GM23338 (cell line): ENCODE measurements at regions not wholly inside any gene's neighbourhood (a gene's known extent, or its start where the extent isn't known, plus 50 kb on each side); places are given as distances from the start of the nearest gene placed in this dataset.

Source experiments
- ATAC-seq: fragments of 200-7000 bp; cut with Tn5 transposase; 3 replicates; pipeline ENCODE4 v1.9.1; 2020
- DNase-seq: peaks from one replicate; pipeline ENCODE4 v3.0.0-alpha.2; 2015; ENCODE audit warnings: low spot score
- H2AFZ ChIP-seq: fragments of 200-600 bp; sonication (generic); 2 replicates; pipeline ENCODE4 v1.8.0; 2016; ENCODE audit warnings: antibody characterized with exemption, mild to moderate bottlenecking, moderate library complexity
- H3F3A ChIP-seq: fragments of 200-600 bp; sonication (generic); replicated peaks from 2 replicates; pipeline ENCODE4 v1.8.0; 2017; ENCODE audit warnings: antibody characterized with exemption, mixed run types, low read depth
- H3K27ac ChIP-seq: fragments of 200-600 bp; sonication (generic); 2 replicates; pipeline ENCODE4 v1.6.1; 2016; ENCODE audit warnings: low read depth
- H3K27me3 ChIP-seq: fragments of 200-600 bp; sonication (generic); 2 replicates; pipeline ENCODE4 v1.8.0; 2016; ENCODE audit warnings: mild to moderate bottlenecking, mixed run types, moderate library complexity; ENCODE audit not compliant: insufficient read depth
- H3K36me3 ChIP-seq: fragments of 200-600 bp; sonication (generic); 2 replicates; pipeline ENCODE4 v1.8.0; 2016; ENCODE audit warnings: mild to moderate bottlenecking; ENCODE audit not compliant: insufficient read depth
- H3K4me1 ChIP-seq: fragments of 200-600 bp; sonication (generic); 2 replicates; pipeline ENCODE4 v1.8.0; 2016; ENCODE audit warnings: mild to moderate bottlenecking, moderate library complexity; ENCODE audit not compliant: insufficient read depth
- H3K4me2 ChIP-seq: fragments of 200-600 bp; sonication (generic); 2 replicates; pipeline ENCODE4 v1.7.1; 2017; ENCODE audit warnings: mixed run types
- H3K4me3 ChIP-seq: fragments of 200-600 bp; sonication (generic); 2 replicates; pipeline ENCODE4 v1.6.1; 2016; ENCODE audit warnings: mixed run types
- H3K79me2 ChIP-seq: fragments of 200-600 bp; sonication (generic); replicated peaks from 2 replicates; pipeline ENCODE4 v1.8.0; 2017; ENCODE audit warnings: mild to moderate bottlenecking; ENCODE audit not compliant: insufficient read depth
- H3K9me2 ChIP-seq: fragments of 200-600 bp; sonication (generic); 2 replicates; pipeline ENCODE4 v1.8.0; 2017; ENCODE audit not compliant: insufficient read depth
- H4K20me1 ChIP-seq: fragments of 200-600 bp; sonication (generic); replicated peaks from 2 replicates; pipeline ENCODE4 v1.8.0; 2017; ENCODE audit warnings: mild to moderate bottlenecking; ENCODE audit not compliant: insufficient read depth
- H3K27ac Mint-ChIP-seq: 2 replicates; pipeline ENCODE4 v1.8.0; 2020; ENCODE audit warnings: inconsistent platforms, mild to moderate bottlenecking, moderate library complexity, mixed read lengths
- H3K27me3 Mint-ChIP-seq: 3 replicates; pipeline ENCODE4 v1.8.0; 2022; ENCODE audit warnings: low read depth, mild to moderate bottlenecking, moderate library complexity, mixed read lengths, inconsistent platforms; ENCODE audit not compliant: insufficient read depth, poor library complexity
- H3K36me3 Mint-ChIP-seq: 3 replicates; pipeline ENCODE4 v1.8.0; 2021; ENCODE audit warnings: low read depth, mild to moderate bottlenecking, inconsistent platforms, moderate library complexity, mixed read lengths
- H3K4me1 Mint-ChIP-seq: 3 replicates; pipeline ENCODE4 v1.8.0; 2020; ENCODE audit warnings: mild to moderate bottlenecking, inconsistent platforms, mixed read lengths
- H3K4me3 Mint-ChIP-seq: 3 replicates; pipeline ENCODE4 v1.8.0; 2021; ENCODE audit warnings: moderate library complexity, mild to moderate bottlenecking, inconsistent platforms, mixed read lengths
- H3K9me3 Mint-ChIP-seq: 3 replicates; pipeline ENCODE4 v1.8.0; 2020; ENCODE audit warnings: moderate library complexity, mild to moderate bottlenecking, inconsistent platforms, mixed read lengths
- ZNF331 ChIP-seq: fragments of 250-450 bp; sonication (Bioruptor Pico); IDR thresholded peaks from 2 replicates; pipeline ENCODE4 v1.5.0; 2020; ENCODE audit warnings: low read depth, mild to moderate bottlenecking, moderate library complexity
- TF ChIP-seq, protein P1 (sequence below): fragments of 250-450 bp; sonication (Bioruptor Pico); IDR thresholded peaks from 2 replicates; pipeline ENCODE4 v1.5.0; 2020; ENCODE audit warnings: mild to moderate bottlenecking, moderate library complexity
- TF ChIP-seq, protein P2 (sequence below), 2 experiments: fragments of 200-600 bp in 1 of 2; sonication (generic) in 1 of 2; conservative IDR thresholded peaks; 2 replicates each; pipeline versions ENCODE4 v1.5.1 to v1.6.1; 2016 to 2017; ENCODE audit warnings: antibody characterized with exemption in 2 of 2, low read depth in 2 of 2, mild to moderate bottlenecking in 2 of 2, moderate library complexity in 1 of 2
- TF ChIP-seq, protein P3 (sequence below): IDR thresholded peaks from one replicate; pipeline ENCODE4 v1.6.1; 2018; ENCODE audit warnings: antibody characterized with exemption; ENCODE audit not compliant: unreplicated experiment

DNA sequence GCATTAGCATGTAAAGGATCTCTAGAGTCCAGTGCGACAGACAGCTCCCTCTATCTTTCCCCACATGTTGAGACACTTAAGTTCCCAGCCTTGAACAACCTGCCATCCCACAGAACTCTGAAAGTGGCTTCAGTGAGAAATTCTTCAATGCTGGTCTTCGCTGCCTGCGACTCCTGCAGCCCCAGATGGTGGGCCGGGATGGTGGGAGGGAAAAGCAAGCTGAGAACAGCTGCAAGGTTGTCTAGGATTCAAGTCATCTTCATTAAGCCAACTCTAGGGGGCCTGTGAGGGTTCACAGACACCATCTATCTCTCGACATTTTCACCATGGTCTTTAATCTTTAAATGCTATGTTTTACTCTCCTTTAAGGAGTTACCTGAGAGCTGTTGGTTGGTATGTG, 185.5 kb upstream of the C1orf174 start:
- Mint-ChIP-seq H3K36me3 (peaks cover 14% of the 10 kb centered on the region), H3K4me1 (no peaks in the 10 kb centered on the region)

More for the DNA sequence above, 185.5 kb upstream of the C1orf174 start:
- no peaks in the 10 kb centered on the region for H3K4me1 ChIP-seq
- no peak overlapping the region for H3K27ac Mint-ChIP-seq
- no peaks in the 10 kb centered on the region for H4K20me1 ChIP-seq
- no peak for ATAC-seq
- no peaks in the 10 kb centered on the region for H3K79me2 ChIP-seq
- H3K36me3 ChIP-seq, result no peaks in the 10 kb centered on the region
- H3K27me3 ChIP-seq, result no peaks in the 10 kb centered on the region
- no peak overlapping the region for H3K4me3 Mint-ChIP-seq
- no peak overlapping the region for H3K4me2 ChIP-seq
- H3K4me3 ChIP-seq, result no peak overlapping the region
- DNase-seq, result no peak
- no peaks in the 10 kb centered on the region for H3K27me3 Mint-ChIP-seq
- no peaks in the 10 kb centered on the region for H3K9me2 ChIP-seq
- H3F3A ChIP-seq, result no peaks in the 10 kb centered on the region
- TF ChIP-seq, protein P1, sequence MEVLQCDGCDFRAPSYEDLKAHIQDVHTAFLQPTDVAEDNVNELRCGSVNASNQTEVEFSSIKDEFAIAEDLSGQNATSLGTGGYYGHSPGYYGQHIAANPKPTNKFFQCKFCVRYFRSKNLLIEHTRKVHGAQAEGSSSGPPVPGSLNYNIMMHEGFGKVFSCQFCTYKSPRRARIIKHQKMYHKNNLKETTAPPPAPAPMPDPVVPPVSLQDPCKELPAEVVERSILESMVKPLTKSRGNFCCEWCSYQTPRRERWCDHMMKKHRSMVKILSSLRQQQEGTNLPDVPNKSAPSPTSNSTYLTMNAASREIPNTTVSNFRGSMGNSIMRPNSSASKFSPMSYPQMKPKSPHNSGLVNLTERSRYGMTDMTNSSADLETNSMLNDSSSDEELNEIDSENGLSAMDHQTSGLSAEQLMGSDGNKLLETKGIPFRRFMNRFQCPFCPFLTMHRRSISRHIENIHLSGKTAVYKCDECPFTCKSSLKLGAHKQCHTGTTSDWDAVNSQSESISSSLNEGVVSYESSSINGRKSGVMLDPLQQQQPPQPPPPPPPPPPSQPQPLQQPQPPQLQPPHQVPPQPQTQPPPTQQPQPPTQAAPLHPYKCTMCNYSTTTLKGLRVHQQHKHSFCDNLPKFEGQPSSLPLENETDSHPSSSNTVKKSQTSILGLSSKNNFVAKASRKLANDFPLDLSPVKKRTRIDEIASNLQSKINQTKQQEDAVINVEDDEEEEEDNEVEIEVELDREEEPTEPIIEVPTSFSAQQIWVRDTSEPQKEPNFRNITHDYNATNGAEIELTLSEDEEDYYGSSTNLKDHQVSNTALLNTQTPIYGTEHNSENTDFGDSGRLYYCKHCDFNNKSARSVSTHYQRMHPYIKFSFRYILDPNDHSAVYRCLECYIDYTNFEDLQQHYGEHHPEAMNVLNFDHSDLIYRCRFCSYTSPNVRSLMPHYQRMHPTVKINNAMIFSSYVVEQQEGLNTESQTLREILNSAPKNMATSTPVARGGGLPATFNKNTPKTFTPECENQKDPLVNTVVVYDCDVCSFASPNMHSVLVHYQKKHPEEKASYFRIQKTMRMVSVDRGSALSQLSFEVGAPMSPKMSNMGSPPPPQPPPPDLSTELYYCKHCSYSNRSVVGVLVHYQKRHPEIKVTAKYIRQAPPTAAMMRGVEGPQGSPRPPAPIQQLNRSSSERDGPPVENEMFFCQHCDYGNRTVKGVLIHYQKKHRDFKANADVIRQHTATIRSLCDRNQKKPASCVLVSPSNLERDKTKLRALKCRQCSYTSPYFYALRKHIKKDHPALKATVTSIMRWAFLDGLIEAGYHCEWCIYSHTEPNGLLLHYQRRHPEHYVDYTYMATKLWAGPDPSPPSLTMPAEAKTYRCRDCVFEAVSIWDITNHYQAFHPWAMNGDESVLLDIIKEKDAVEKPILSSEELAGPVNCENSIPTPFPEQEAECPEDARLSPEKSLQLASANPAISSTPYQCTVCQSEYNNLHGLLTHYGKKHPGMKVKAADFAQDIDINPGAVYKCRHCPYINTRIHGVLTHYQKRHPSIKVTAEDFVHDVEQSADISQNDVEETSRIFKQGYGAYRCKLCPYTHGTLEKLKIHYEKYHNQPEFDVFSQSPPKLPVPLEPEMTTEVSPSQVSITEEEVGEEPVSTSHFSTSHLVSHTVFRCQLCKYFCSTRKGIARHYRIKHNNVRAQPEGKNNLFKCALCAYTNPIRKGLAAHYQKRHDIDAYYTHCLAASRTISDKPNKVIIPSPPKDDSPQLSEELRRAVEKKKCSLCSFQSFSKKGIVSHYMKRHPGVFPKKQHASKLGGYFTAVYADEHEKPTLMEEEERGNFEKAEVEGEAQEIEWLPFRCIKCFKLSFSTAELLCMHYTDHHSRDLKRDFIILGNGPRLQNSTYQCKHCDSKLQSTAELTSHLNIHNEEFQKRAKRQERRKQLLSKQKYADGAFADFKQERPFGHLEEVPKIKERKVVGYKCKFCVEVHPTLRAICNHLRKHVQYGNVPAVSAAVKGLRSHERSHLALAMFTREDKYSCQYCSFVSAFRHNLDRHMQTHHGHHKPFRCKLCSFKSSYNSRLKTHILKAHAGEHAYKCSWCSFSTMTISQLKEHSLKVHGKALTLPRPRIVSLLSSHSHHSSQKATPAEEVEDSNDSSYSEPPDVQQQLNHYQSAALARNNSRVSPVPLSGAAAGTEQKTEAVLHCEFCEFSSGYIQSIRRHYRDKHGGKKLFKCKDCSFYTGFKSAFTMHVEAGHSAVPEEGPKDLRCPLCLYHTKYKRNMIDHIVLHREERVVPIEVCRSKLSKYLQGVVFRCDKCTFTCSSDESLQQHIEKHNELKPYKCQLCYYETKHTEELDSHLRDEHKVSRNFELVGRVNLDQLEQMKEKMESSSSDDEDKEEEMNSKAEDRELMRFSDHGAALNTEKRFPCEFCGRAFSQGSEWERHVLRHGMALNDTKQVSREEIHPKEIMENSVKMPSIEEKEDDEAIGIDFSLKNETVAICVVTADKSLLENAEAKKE (CRISPR knock-in tag), result no peak
- no peak for TF ChIP-seq ZNF331 (CRISPR knock-in tag)
- TF ChIP-seq, protein P2, sequence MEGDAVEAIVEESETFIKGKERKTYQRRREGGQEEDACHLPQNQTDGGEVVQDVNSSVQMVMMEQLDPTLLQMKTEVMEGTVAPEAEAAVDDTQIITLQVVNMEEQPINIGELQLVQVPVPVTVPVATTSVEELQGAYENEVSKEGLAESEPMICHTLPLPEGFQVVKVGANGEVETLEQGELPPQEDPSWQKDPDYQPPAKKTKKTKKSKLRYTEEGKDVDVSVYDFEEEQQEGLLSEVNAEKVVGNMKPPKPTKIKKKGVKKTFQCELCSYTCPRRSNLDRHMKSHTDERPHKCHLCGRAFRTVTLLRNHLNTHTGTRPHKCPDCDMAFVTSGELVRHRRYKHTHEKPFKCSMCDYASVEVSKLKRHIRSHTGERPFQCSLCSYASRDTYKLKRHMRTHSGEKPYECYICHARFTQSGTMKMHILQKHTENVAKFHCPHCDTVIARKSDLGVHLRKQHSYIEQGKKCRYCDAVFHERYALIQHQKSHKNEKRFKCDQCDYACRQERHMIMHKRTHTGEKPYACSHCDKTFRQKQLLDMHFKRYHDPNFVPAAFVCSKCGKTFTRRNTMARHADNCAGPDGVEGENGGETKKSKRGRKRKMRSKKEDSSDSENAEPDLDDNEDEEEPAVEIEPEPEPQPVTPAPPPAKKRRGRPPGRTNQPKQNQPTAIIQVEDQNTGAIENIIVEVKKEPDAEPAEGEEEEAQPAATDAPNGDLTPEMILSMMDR (conservative IDR thresholded peaks at IDR 0.05; ENCODE audit: low read depth in 2 of 2), result no peak
- TF ChIP-seq, protein P3, sequence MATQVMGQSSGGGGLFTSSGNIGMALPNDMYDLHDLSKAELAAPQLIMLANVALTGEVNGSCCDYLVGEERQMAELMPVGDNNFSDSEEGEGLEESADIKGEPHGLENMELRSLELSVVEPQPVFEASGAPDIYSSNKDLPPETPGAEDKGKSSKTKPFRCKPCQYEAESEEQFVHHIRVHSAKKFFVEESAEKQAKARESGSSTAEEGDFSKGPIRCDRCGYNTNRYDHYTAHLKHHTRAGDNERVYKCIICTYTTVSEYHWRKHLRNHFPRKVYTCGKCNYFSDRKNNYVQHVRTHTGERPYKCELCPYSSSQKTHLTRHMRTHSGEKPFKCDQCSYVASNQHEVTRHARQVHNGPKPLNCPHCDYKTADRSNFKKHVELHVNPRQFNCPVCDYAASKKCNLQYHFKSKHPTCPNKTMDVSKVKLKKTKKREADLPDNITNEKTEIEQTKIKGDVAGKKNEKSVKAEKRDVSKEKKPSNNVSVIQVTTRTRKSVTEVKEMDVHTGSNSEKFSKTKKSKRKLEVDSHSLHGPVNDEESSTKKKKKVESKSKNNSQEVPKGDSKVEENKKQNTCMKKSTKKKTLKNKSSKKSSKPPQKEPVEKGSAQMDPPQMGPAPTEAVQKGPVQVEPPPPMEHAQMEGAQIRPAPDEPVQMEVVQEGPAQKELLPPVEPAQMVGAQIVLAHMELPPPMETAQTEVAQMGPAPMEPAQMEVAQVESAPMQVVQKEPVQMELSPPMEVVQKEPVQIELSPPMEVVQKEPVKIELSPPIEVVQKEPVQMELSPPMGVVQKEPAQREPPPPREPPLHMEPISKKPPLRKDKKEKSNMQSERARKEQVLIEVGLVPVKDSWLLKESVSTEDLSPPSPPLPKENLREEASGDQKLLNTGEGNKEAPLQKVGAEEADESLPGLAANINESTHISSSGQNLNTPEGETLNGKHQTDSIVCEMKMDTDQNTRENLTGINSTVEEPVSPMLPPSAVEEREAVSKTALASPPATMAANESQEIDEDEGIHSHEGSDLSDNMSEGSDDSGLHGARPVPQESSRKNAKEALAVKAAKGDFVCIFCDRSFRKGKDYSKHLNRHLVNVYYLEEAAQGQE, result no peak
- H3K27ac ChIP-seq, result no peak overlapping the region
- peaks cover 93% of the 10 kb centered on the region for H3K9me3 Mint-ChIP-seq
- H2AFZ ChIP-seq, result no peak overlapping the region
